22Rv1 (cell line): ENCODE measurements at regions not wholly inside any gene's neighbourhood (a gene's known extent, or its start where the extent isn't known, plus 50 kb on each side); places are given as distances from the start of the nearest gene placed in this dataset.

Experiments
- ZFX ChIP-seq: fragments of 450-650 bp; IDR thresholded peaks from 2 replicates; pipeline ENCODE4 v1.6.1; 2017; ENCODE audit warnings: antibody characterized with exemption, borderline replicate concordance
- TF ChIP-seq, protein P1 (sequence below): fragments of 450-650 bp; IDR thresholded peaks from 2 replicates; pipeline ENCODE4 v1.5.1; 2017; ENCODE audit warnings: mild to moderate bottlenecking

DNA sequence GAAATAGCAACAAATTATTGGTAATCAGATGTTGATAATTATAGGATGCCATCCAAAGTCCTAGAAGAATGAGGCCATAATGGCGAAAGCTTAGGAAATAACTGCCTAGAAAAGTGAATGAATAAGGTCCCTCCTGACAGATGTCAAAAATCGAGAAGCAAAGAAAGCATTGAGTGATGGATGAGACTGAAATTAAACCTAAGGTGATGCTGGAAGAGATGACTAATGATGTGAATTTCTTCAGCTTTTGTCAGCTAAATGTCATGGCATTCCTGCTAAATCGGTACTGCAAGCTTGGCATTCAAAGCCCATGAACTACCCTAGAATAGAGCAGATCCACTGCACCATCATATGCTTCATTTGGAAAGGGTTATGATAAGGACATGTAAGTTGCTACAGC lies 74.8 kb upstream of the RGPD4 start:
- TF ChIP-seq, protein P1, sequence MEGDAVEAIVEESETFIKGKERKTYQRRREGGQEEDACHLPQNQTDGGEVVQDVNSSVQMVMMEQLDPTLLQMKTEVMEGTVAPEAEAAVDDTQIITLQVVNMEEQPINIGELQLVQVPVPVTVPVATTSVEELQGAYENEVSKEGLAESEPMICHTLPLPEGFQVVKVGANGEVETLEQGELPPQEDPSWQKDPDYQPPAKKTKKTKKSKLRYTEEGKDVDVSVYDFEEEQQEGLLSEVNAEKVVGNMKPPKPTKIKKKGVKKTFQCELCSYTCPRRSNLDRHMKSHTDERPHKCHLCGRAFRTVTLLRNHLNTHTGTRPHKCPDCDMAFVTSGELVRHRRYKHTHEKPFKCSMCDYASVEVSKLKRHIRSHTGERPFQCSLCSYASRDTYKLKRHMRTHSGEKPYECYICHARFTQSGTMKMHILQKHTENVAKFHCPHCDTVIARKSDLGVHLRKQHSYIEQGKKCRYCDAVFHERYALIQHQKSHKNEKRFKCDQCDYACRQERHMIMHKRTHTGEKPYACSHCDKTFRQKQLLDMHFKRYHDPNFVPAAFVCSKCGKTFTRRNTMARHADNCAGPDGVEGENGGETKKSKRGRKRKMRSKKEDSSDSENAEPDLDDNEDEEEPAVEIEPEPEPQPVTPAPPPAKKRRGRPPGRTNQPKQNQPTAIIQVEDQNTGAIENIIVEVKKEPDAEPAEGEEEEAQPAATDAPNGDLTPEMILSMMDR, result no peak
- TF ChIP-seq ZFX, result no peak
